DND-41 (cell line): ENCODE measurements at regions not wholly inside any gene's neighbourhood (a gene's known extent, or its start where the extent isn't known, plus 50 kb on each side); places are given as distances from the start of the nearest gene placed in this dataset.

Experiments used
- CTCF ChIP-seq: IDR thresholded peaks from 2 replicates; pipeline ENCODE4 v1.5.1; 2012; ENCODE audit warnings: borderline replicate concordance, low read length, moderate library complexity, mild to moderate bottlenecking; ENCODE audit not compliant: poor library complexity, severe bottlenecking; ENCODE audit errors: extremely low read depth
- EZH2 ChIP-seq: IDR thresholded peaks from 3 replicates; pipeline ENCODE4 v1.6.1; 2012; ENCODE audit warnings: borderline replicate concordance, low read depth, mild to moderate bottlenecking, moderate library complexity, low read length, inconsistent platforms; ENCODE audit not compliant: severe bottlenecking

DNA sequence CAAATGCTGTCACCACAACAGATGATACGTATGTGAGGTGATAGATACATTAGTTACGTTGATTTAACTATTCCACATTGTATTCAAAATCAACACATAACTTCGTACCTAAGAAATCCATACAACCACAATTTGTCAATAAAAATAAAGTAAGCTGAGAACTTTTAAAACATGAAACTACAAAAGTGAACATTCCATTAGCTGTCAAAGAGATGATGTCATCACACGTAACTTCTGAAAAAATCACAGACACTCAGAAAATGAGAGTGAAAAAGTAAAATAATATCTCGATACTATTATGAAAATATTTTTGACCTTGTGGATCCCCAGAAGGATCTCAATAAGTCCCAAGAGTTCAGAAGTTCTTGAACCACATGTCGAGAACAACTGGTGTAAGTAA lies 161.6 kb upstream of the GALNT13 start:
- no peak for TF ChIP-seq CTCF
- no peak for TF ChIP-seq EZH2
